SK-N-SH (cell line): ENCODE measurements at regions not wholly inside any gene's neighbourhood (a gene's known extent, or its start where the extent isn't known, plus 50 kb on each side); places are given as distances from the start of the nearest gene placed in this dataset.

Experiments used
- CTCF ChIA-PET: fragments of 300-600, 350-600 bp; formaldehyde crosslinking; extraction: SDS; loops from one replicate; lab custom pipeline; 2021; lab: Yijun Ruan, JAX
- POLR2A ChIA-PET: fragments of 350-600 bp; sonication (Branson Sonifier 250); formaldehyde crosslinking; extraction: SDS; loops from one replicate; lab custom pipeline; 2020; ENCODE audit warnings: antibody characterized with exemption, inconsistent platforms; lab: Yijun Ruan, JAX
- DNase-seq: peaks from one replicate; pipeline ENCODE4 v3.0.0; 2012
- H2AFZ ChIP-seq: fragments of 200-600 bp; sonication (generic); 2 replicates; pipeline ENCODE4 v1.8.1; 2016; ENCODE audit warnings: antibody characterized with exemption, mild to moderate bottlenecking, low read depth
- H3F3A ChIP-seq: fragments of 200-600 bp; sonication (generic); replicated peaks from 2 replicates; pipeline ENCODE3; 2016; ENCODE audit warnings: antibody characterized with exemption, mild to moderate bottlenecking; ENCODE audit not compliant: insufficient read depth
- H3K27ac ChIP-seq, 2 experiments: fragments of 200-500 bp in 1 of 2; fragments of 200-600 bp in 1 of 2; sonication (Bioruptor generic) in 1 of 2; sonication (generic), shearing (Covaris generic) in 1 of 2; 2 replicates each; pipeline versions ENCODE4 v1.5.1 to v1.6.1; 2014 to 2016; ENCODE audit warnings: low read depth in 2 of 2, inconsistent platforms in 1 of 2, low read length in 1 of 2, mild to moderate bottlenecking in 1 of 2, mixed read lengths in 1 of 2
- H3K27me3 ChIP-seq: fragments of 200-600 bp; sonication (generic), shearing (Covaris generic); 2 replicates; pipeline ENCODE4 v1.6.1; 2016; ENCODE audit warnings: mixed run types; ENCODE audit not compliant: insufficient read depth
- H3K36me3 ChIP-seq, 2 experiments: fragments of 200-500 bp in 1 of 2; fragments of 200-600 bp in 1 of 2; sonication (Bioruptor generic) in 1 of 2; sonication (generic) in 1 of 2; replicated peaks in 1 of 2; 2 replicates each; pipeline versions ENCODE3 to v1.5.1; 2014 to 2016; ENCODE audit warnings: low read length in 1 of 2, mild to moderate bottlenecking in 1 of 2; ENCODE audit not compliant: insufficient read depth in 2 of 2, control insufficient read depth in 1 of 2
- H3K4me1 ChIP-seq, 2 experiments: fragments of 200-500 bp in 1 of 2; fragments of 200-600 bp in 1 of 2; sonication (Bioruptor generic) in 1 of 2; sonication (generic), shearing (Covaris generic) in 1 of 2; 2 replicates each; pipeline versions ENCODE4 v1.5.1 to v1.6.1; 2014 to 2016; ENCODE audit warnings: low read depth in 1 of 2, low read length in 1 of 2, mixed run types in 1 of 2; ENCODE audit not compliant: insufficient read depth in 2 of 2, control insufficient read depth in 1 of 2
- H3K4me2 ChIP-seq: fragments of 200-600 bp; sonication (generic), shearing (Covaris generic); 2 replicates; pipeline ENCODE4 v1.6.1; 2017; ENCODE audit warnings: mixed run types
- H3K4me3 ChIP-seq, 2 experiments: fragments of 200-500 bp in 1 of 2; fragments of 200-600 bp in 1 of 2; sonication (Bioruptor generic) in 1 of 2; sonication (generic), shearing (Covaris generic) in 1 of 2; 2 replicates each; pipeline versions ENCODE4 v1.5.1 to v1.8.1; 2014 to 2016; ENCODE audit warnings: low read depth in 2 of 2, inconsistent platforms in 1 of 2, low read length in 1 of 2, mild to moderate bottlenecking in 1 of 2, mixed read lengths in 1 of 2, moderate library complexity in 1 of 2
- H3K79me2 ChIP-seq: fragments of 200-600 bp; sonication (generic); 2 replicates; pipeline ENCODE4 v1.8.1; 2017; ENCODE audit warnings: mild to moderate bottlenecking; ENCODE audit not compliant: insufficient read depth
- H3K9ac ChIP-seq: fragments of 200-600 bp; sonication (generic); 2 replicates; pipeline ENCODE4 v1.6.1; 2017; ENCODE audit warnings: mixed run types
- H3K9me2 ChIP-seq: fragments of 200-600 bp; sonication (generic); 2 replicates; pipeline ENCODE4 v1.6.1; 2017; ENCODE audit warnings: mixed run types
- H3K9me3 ChIP-seq: fragments of 200-600 bp; sonication (generic); 2 replicates; pipeline ENCODE4 v1.6.1; 2017; ENCODE audit warnings: mixed run types, mild to moderate bottlenecking, moderate library complexity
- H4K20me1 ChIP-seq: fragments of 200-600 bp; sonication (generic); 2 replicates; pipeline ENCODE4 v1.6.1; 2017; ENCODE audit warnings: mild to moderate bottlenecking, mixed run types; ENCODE audit not compliant: insufficient read depth
- ELF1 ChIP-seq: IDR thresholded peaks from 2 replicates; pipeline ENCODE4 v1.4.0; 2012
- EP300 ChIP-seq, 2 experiments: IDR thresholded peaks; 2 replicates each; pipeline versions ENCODE4 v1.4.0 to v1.6.1; 2012; ENCODE audit warnings: borderline replicate concordance in 1 of 2, low read depth in 1 of 2, low read length in 1 of 2
- FOXM1 ChIP-seq: IDR thresholded peaks from 2 replicates; pipeline ENCODE4 v1.4.0; 2012; ENCODE audit warnings: low read depth, mild to moderate bottlenecking
- NFIC ChIP-seq: IDR thresholded peaks from 2 replicates; pipeline ENCODE4 v1.4.0; 2012; ENCODE audit warnings: borderline replicate concordance
- NRF1 ChIP-seq: IDR thresholded peaks from 2 replicates; pipeline ENCODE4 v1.6.1; 2012; ENCODE audit warnings: low read depth, mild to moderate bottlenecking, low read length
- SIN3A ChIP-seq: IDR thresholded peaks from 2 replicates; pipeline ENCODE4 v1.6.1; 2012; ENCODE audit warnings: low read depth, mild to moderate bottlenecking, low read length, moderate library complexity, borderline replicate concordance
- SMC3 ChIP-seq: IDR thresholded peaks from 2 replicates; pipeline ENCODE4 v1.6.1; 2012; ENCODE audit warnings: low read depth, low read length, improper control_type of control experiment
- YY1 ChIP-seq: IDR thresholded peaks from 2 replicates; pipeline ENCODE4 v1.4.0; 2012; ENCODE audit warnings: low read depth, mild to moderate bottlenecking
- WGBS: methylation state at CpG from one replicate; pipeline ENCODE4 v1.1.6; 2017; ENCODE audit warnings: low lambda C conversion rate; 5-methylcytosine and 5-hydroxymethylcytosine counted together
- TF ChIP-seq, protein P1 (sequence below): fragments of 200-600 bp; sonication (generic); IDR thresholded peaks from 2 replicates; pipeline ENCODE4 v1.6.1; 2017; ENCODE audit warnings: antibody characterized with exemption, mild to moderate bottlenecking, moderate library complexity
- TF ChIP-seq, protein P2 (sequence below): fragments of 150-350 bp; IDR thresholded peaks from 2 replicates; pipeline ENCODE4 v1.6.1; 2016; ENCODE audit warnings: mild to moderate bottlenecking, low read depth, low read length
- TF ChIP-seq, protein P3 (sequence below): IDR thresholded peaks from 2 replicates; pipeline ENCODE4 v1.6.1; 2012; ENCODE audit warnings: mild to moderate bottlenecking, low read depth, low read length, moderate library complexity
- TF ChIP-seq, protein P4 (sequence below): IDR thresholded peaks from 2 replicates; pipeline ENCODE4 v1.4.0; 2012; ENCODE audit warnings: low read depth, borderline replicate concordance
- TF ChIP-seq, protein P5 (sequence below): IDR thresholded peaks from 2 replicates; pipeline ENCODE4 v1.4.0; 2012; ENCODE audit warnings: low read depth, borderline replicate concordance
- TF ChIP-seq, protein P6 (sequence below): IDR thresholded peaks from 2 replicates; pipeline ENCODE4; 2012

DNA sequence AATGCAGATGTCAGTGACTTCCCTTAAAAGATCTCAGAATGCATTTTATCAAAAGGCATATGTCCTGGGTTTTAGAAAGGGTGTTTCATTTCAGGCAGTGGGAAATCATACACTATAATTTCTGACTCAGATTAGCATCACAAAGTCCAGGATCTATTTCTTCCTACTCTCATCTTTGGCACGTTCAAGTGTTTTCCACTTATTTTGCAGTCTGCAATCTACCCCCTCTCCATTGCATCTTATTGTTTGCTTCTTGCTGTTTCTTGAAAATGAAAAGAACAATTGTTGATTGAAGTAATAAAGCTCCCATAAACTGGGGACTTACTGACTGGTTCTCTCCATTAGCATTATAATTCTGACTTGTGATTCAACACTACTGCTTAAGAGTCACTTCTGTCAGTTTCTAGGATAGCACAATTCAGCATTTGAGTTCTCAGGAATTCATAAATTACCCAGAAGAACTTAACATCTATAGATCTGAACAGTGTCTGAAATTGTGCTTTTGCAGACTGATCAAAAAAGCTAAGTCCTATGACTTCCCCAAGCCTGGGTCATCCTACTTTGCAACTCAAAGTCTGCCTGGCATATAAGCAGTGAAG, 332.9 kb downstream of the RASEF start:
- Histone ChIP-seq H3K4me2 (no peak overlapping the region), H3K9me3 (no peaks in the 10 kb centered on the region), H3K9me2 (no peaks in the 10 kb centered on the region), H3K4me1 (no peaks in the 10 kb centered on the region), H3K27ac (no peak overlapping the region), H3K9ac (no peak overlapping the region), H3K36me3 (no peaks in the 10 kb centered on the region), H3K4me3 (no peak overlapping the region), H2AFZ (no peak overlapping the region), H3F3A (no peaks in the 10 kb centered on the region), H4K20me1 (no peaks in the 10 kb centered on the region), H3K79me2 (no peaks in the 10 kb centered on the region), H3K27me3 (no peaks in the 10 kb centered on the region)
- POLR2A ChIA-PET = no interaction called here
- CTCF ChIA-PET = no interaction called here
- 12% methylated on average over 1 of the region's 1 CpG for WGBS
- TF ChIP-seq, protein P1, sequence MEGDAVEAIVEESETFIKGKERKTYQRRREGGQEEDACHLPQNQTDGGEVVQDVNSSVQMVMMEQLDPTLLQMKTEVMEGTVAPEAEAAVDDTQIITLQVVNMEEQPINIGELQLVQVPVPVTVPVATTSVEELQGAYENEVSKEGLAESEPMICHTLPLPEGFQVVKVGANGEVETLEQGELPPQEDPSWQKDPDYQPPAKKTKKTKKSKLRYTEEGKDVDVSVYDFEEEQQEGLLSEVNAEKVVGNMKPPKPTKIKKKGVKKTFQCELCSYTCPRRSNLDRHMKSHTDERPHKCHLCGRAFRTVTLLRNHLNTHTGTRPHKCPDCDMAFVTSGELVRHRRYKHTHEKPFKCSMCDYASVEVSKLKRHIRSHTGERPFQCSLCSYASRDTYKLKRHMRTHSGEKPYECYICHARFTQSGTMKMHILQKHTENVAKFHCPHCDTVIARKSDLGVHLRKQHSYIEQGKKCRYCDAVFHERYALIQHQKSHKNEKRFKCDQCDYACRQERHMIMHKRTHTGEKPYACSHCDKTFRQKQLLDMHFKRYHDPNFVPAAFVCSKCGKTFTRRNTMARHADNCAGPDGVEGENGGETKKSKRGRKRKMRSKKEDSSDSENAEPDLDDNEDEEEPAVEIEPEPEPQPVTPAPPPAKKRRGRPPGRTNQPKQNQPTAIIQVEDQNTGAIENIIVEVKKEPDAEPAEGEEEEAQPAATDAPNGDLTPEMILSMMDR = no peak
- TF ChIP-seq FOXM1 (no peak), SIN3A (no peak), ELF1 (no peak), NFIC (no peak), NRF1 (no peak), EP300 (IDR thresholded peaks at IDR 0.05; ENCODE audit: borderline replicate concordance in 1 of 2, low read depth in 1 of 2, low read length in 1 of 2) (no peak), YY1 (no peak), SMC3 (no peak)
- TF ChIP-seq, protein P2, sequence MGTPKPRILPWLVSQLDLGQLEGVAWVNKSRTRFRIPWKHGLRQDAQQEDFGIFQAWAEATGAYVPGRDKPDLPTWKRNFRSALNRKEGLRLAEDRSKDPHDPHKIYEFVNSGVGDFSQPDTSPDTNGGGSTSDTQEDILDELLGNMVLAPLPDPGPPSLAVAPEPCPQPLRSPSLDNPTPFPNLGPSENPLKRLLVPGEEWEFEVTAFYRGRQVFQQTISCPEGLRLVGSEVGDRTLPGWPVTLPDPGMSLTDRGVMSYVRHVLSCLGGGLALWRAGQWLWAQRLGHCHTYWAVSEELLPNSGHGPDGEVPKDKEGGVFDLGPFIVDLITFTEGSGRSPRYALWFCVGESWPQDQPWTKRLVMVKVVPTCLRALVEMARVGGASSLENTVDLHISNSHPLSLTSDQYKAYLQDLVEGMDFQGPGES = no peak
- TF ChIP-seq, protein P3, sequence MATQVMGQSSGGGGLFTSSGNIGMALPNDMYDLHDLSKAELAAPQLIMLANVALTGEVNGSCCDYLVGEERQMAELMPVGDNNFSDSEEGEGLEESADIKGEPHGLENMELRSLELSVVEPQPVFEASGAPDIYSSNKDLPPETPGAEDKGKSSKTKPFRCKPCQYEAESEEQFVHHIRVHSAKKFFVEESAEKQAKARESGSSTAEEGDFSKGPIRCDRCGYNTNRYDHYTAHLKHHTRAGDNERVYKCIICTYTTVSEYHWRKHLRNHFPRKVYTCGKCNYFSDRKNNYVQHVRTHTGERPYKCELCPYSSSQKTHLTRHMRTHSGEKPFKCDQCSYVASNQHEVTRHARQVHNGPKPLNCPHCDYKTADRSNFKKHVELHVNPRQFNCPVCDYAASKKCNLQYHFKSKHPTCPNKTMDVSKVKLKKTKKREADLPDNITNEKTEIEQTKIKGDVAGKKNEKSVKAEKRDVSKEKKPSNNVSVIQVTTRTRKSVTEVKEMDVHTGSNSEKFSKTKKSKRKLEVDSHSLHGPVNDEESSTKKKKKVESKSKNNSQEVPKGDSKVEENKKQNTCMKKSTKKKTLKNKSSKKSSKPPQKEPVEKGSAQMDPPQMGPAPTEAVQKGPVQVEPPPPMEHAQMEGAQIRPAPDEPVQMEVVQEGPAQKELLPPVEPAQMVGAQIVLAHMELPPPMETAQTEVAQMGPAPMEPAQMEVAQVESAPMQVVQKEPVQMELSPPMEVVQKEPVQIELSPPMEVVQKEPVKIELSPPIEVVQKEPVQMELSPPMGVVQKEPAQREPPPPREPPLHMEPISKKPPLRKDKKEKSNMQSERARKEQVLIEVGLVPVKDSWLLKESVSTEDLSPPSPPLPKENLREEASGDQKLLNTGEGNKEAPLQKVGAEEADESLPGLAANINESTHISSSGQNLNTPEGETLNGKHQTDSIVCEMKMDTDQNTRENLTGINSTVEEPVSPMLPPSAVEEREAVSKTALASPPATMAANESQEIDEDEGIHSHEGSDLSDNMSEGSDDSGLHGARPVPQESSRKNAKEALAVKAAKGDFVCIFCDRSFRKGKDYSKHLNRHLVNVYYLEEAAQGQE = no peak
- TF ChIP-seq, protein P4, sequence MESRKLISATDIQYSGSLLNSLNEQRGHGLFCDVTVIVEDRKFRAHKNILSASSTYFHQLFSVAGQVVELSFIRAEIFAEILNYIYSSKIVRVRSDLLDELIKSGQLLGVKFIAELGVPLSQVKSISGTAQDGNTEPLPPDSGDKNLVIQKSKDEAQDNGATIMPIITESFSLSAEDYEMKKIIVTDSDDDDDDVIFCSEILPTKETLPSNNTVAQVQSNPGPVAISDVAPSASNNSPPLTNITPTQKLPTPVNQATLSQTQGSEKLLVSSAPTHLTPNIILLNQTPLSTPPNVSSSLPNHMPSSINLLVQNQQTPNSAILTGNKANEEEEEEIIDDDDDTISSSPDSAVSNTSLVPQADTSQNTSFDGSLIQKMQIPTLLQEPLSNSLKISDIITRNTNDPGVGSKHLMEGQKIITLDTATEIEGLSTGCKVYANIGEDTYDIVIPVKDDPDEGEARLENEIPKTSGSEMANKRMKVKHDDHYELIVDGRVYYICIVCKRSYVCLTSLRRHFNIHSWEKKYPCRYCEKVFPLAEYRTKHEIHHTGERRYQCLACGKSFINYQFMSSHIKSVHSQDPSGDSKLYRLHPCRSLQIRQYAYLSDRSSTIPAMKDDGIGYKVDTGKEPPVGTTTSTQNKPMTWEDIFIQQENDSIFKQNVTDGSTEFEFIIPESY = no peak
- TF ChIP-seq, protein P5, sequence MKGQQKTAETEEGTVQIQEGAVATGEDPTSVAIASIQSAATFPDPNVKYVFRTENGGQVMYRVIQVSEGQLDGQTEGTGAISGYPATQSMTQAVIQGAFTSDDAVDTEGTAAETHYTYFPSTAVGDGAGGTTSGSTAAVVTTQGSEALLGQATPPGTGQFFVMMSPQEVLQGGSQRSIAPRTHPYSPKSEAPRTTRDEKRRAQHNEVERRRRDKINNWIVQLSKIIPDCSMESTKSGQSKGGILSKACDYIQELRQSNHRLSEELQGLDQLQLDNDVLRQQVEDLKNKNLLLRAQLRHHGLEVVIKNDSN = no peak
- TF ChIP-seq, protein P6, sequence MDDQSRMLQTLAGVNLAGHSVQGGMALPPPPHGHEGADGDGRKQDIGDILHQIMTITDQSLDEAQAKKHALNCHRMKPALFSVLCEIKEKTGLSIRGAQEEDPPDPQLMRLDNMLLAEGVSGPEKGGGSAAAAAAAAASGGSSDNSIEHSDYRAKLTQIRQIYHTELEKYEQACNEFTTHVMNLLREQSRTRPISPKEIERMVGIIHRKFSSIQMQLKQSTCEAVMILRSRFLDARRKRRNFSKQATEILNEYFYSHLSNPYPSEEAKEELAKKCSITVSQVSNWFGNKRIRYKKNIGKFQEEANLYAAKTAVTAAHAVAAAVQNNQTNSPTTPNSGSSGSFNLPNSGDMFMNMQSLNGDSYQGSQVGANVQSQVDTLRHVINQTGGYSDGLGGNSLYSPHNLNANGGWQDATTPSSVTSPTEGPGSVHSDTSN = no peak
- DNase-seq = no peak
